ENCODE measurements at regions not wholly inside any gene's neighbourhood (a gene's known extent, or its start where the extent isn't known, plus 50 kb on each side); places are given as distances from the start of the nearest gene placed in this dataset.
"Not testable (repeated sequence)": the region's sequence is repeated elsewhere in the genome, so short reads cannot be mapped to it uniquely, and the experiment has no call there.

DNA sequence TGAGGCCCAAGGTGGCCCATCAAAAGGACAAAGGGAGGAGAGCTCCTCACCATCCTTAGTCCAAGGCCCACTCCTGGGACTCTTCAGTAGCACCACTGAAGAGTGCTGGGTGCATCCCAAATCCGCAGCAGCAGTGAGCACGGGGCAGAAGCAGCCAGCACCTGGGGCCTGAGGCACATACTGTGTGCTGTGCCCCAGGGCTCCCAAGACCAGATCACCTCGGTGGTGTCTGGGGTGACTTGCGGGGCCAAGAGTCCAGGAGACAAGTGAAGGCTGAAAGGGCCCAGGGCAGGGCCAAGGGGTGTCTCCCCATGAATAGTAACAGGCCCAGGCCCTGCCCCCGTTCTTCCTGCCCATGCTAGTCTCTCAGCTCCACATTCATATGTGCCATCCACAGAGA lies 59.9 kb upstream of the INSIG1 start:
- DNase-seq (ENCODE audit: low read depth, low spot score): no peak
- TF ChIP-seq, protein P1, sequence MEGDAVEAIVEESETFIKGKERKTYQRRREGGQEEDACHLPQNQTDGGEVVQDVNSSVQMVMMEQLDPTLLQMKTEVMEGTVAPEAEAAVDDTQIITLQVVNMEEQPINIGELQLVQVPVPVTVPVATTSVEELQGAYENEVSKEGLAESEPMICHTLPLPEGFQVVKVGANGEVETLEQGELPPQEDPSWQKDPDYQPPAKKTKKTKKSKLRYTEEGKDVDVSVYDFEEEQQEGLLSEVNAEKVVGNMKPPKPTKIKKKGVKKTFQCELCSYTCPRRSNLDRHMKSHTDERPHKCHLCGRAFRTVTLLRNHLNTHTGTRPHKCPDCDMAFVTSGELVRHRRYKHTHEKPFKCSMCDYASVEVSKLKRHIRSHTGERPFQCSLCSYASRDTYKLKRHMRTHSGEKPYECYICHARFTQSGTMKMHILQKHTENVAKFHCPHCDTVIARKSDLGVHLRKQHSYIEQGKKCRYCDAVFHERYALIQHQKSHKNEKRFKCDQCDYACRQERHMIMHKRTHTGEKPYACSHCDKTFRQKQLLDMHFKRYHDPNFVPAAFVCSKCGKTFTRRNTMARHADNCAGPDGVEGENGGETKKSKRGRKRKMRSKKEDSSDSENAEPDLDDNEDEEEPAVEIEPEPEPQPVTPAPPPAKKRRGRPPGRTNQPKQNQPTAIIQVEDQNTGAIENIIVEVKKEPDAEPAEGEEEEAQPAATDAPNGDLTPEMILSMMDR (IDR thresholded peaks at IDR 0.05; ENCODE audit: insufficient read depth, low read length, missing control alignments): no peak
- ChIA-PET CTCF (interaction anchor here (0.9 to 1.2 kb wide), 2 partner anchors 47 to 107 kb away, joined by 3 to 4 read pairs; no protein-coding TSS in a partner anchor), POLR2A (no interaction called here)
- H3K4me3 ChIP-seq (ENCODE audit: low read depth, low read length): no peak overlapping the region

DNA sequence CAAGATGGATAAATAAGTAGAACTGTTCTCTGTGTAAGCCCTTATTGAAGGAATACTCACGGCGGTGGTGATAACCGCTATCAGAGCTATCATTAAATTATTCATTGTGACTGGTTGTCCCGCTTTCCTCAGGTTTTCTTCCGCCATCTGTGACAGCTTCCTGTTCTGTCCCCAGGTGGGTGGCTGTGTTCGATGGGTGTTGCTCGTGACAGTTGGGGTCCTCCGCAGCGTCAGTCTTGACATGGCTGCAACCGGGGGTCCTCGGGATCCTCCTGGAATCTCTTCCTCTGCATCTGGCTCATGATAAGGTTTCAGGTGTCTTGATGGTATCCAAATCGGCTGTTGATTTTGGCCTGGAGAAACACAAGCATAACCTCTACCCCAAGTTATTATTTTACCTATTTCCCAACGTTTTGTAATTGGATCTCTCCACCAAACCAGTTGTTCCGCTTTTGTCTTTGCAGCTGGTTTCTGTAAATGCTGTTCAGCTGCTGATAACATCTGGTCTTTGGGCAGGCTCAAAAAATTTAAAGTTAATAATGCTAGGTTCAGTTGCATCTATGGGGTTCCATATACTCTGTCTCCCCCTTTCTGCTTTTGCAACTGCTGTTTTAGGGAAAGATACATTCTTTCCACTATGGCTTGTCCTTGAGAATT lies 58.1 kb upstream of the INSIG1 start:
- DNase-seq (ENCODE audit: low read depth, low spot score); POLR2A ChIA-PET; H3K4me3 ChIP-seq (ENCODE audit: low read depth, low read length): not testable (repeated sequence)
- CTCF ChIA-PET: interaction anchor here (0.7 to 1.5 kb wide), 2 partner anchors 8 to 49 kb away, joined by 3 read pairs; no protein-coding TSS in a partner anchor

DNA sequence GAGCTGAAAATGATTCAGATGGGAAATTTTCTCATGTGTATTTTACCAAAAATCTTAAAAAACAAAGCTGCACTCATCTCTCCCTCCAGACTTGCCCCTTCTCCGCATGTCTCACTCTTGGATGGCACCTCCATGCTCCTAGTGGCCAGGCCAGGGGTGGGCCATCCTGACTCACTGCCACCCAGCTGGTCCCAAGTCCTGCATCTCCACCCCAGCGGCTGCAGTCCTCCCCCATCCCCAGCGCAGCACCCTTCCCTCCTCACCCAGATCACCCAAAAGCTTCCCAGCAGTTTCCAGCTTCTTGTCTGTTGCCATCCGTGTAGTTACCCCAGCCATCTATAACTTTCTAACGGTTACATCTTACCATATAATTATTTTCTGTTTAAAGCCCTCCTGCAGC lies 53.0 kb upstream of the INSIG1 start:
- DNase-seq (ENCODE audit: low read depth, low spot score): no peak
- POLR2A ChIA-PET: no interaction called here
- no peak overlapping the region for H3K4me3 ChIP-seq (ENCODE audit: low read depth, low read length)
- TF ChIP-seq, protein P1 (IDR thresholded peaks at IDR 0.05; ENCODE audit: insufficient read depth, low read length, missing control alignments): no peak
- CTCF ChIA-PET: interaction anchor here (0.8 kb wide), 1 partner anchor 28 kb away, joined by 3 read pairs; no protein-coding TSS in a partner anchor

DNA sequence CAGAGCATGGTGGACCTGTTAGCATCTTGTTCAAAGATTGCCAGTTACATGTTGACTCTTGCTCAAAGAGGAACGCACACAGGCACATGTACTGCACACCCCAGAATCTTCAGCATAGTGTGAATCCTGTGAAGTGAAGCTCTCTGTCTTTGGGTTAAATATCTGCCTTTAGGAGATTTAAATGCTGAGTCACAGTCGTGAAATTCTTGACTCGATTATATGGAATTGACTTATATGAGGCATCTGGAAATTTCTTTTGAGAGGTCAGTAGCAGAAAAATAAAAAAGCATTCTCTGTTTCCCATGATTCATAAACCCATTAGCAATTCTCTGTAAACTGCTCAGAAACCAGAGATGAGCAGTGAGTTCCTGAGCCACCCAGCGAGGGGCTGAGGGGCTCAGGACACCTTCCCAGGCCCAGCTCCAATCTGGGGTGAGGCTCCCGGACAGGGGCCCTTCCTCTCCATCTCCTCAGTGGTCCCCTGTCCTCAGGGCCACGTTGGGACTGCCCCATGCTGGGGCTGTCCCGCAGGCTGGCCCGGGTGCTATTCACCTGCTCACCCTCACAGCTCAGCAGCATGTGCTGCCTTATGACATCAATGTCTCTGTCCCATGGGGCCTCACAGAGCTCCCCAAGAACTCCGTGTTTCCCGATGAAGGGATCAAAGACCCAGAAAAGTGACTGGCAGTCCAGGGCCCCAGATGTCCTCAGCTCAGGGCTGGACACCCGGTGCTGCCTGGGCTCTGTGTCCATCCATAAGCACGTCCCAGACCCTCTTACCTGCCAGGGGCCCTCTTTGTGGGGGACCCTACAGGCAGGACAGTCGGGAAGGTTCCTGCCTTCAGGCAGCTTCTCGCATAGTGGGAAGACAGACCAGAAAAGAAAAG lies 50.0 kb upstream of the INSIG1 start:
- no peak overlapping the region for H3K4me3 ChIP-seq (ENCODE audit: low read depth, low read length)
- TF ChIP-seq, protein P1 (IDR thresholded peaks at IDR 0.05; ENCODE audit: insufficient read depth, low read length, missing control alignments): no peak
- ChIA-PET POLR2A (interaction anchor here (0.7 to 1.0 kb wide), 2 partner anchors 43 to 50 kb away, joined by 3 read pairs; partner anchors contain the start of gene INSIG1), CTCF (interaction anchor here (1.0 kb wide), 1 partner anchor 9 kb away, joined by 3 read pairs; no protein-coding TSS in a partner anchor)
- DNase-seq (ENCODE audit: low read depth, low spot score): no peak

Measured in AG04449 (cell line).